ENCODE measurements at regions not wholly inside any gene's neighbourhood (a gene's known extent, or its start where the extent isn't known, plus 50 kb on each side); places are given as distances from the start of the nearest gene placed in this dataset.

DNA sequence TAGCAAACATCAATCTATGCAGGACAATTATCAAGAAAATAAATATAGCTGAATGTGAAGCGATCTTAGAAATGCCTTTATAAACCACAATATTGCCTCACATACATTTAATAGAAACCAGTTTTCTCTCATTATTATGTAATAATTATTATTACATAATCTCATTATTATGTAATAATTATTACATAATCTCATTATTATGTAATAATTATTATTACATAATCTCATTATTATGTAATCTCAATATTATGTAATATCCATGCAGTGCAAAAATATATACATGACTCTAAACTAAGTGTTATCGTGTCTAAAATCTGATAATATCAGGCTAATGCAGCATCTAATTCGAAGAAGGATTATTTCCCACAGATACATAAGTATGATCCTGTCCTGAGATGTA, 563.9 kb upstream of the SEMA6A start:
- no peaks in the 10 kb centered on the region for H3K27me3 ChIP-seq (ENCODE audit: control insufficient read depth in 2 of 2, insufficient read depth in 2 of 2, low read length in 2 of 2)
- no TSS peak for BruUV-seq (replicated peaks)
- ChIA-PET CTCF (no interaction called here), POLR2A (no interaction called here)
- no peaks in the 10 kb centered on the region for H3K9me3 ChIP-seq (replicated peaks; ENCODE audit: control insufficient read depth, insufficient read depth, low read length)
- no peak overlapping the region for H2AFZ ChIP-seq (ENCODE audit: low read depth, low read length)
- DNase-seq (ENCODE audit: low read depth, low spot score) (no peak), FAIRE-seq (no peak)
- H3K4me1 ChIP-seq (ENCODE audit: control insufficient read depth, extremely low read depth, insufficient read depth, low read length), result no peaks in the 10 kb centered on the region
- intact Hi-C loops (cut with micrococcal nuclease), result no loop called here
- no peak overlapping the region for H3K9ac ChIP-seq (replicated peaks; ENCODE audit: extremely low read depth, insufficient read depth, low read length)
- H3K4me3 ChIP-seq (replicated peaks in 1 of 3; ENCODE audit: insufficient read depth in 1 of 3, low read depth in 1 of 3, low read length in 3 of 3), result no peak overlapping the region
- H4K20me1 ChIP-seq (replicated peaks; ENCODE audit: control insufficient read depth, extremely low read depth, insufficient read depth, low read length), result no peaks in the 10 kb centered on the region
- H3K27ac ChIP-seq (ENCODE audit: insufficient read depth, low read depth, low read length), result no peak overlapping the region
- no peak overlapping the region for H3K4me2 ChIP-seq (ENCODE audit: insufficient read depth, low read length)
- dilution Hi-C loops (cut with MboI; ENCODE audit: extremely low pct_ligation_motif_present, low sequenced_read_pairs), result no loop called here
- no peaks in the 10 kb centered on the region for H3K36me3 ChIP-seq (ENCODE audit: control insufficient read depth in 2 of 2, extremely low read depth in 1 of 2, insufficient read depth in 2 of 2, low read length in 2 of 2)
- TF ChIP-seq JUN (IDR thresholded peaks at IDR 0.05; ENCODE audit: borderline replicate concordance, insufficient read depth, insufficient read length, low read depth) (no peak), MYC (IDR thresholded peaks at IDR 0.05; ENCODE audit: low read depth, low read length) (no peak), POLR2AphosphoS5 (IDR thresholded peaks at IDR 0.05; ENCODE audit: insufficient read depth, low read depth, low read length) (no peak), CTCF (IDR thresholded peaks at IDR 0.05; ENCODE audit: extremely low read depth in 1 of 2, insufficient read depth in 1 of 2, low read depth in 1 of 2, low read length in 2 of 2) (no peak), EZH2 (IDR thresholded peaks at IDR 0.05; ENCODE audit: borderline replicate concordance, low read depth, low read length, severe bottlenecking) (no peak), MAX (IDR thresholded peaks at IDR 0.05; ENCODE audit: insufficient read depth, insufficient read length) (no peak), GATA2 (IDR thresholded peaks at IDR 0.05; ENCODE audit: insufficient read depth, insufficient read length, low read depth, low read length) (no peak), POLR2A (IDR thresholded peaks at IDR 0.05; ENCODE audit: low read depth, low read length) (no peak)
- no peaks in the 10 kb centered on the region for H3K9me1 ChIP-seq (replicated peaks; ENCODE audit: control insufficient read depth, extremely low read depth, insufficient read depth, low read length)
- H3K79me2 ChIP-seq (ENCODE audit: control insufficient read depth, insufficient read depth, low read length), result no peaks in the 10 kb centered on the region
